ENCODE measurements at regions not wholly inside any gene's neighbourhood (a gene's known extent, or its start where the extent isn't known, plus 50 kb on each side); places are given as distances from the start of the nearest gene placed in this dataset.

DNA sequence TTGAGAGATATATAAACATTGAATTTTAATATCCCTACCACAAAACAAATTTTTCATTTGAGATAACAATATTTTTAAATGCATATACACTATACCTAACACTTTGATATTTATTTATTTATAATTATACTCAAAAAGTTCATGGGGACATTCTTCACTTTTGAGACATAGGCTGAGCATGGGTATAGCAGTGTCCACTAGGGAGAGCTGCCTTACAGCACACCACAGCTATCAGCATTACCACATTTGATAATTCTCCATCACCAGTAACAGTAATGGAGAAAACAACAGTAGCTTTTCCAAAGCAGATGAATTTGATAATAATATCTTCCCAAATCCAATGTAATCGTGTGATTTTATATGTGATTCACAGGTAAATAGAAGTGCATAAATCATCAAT lies 626.1 kb downstream of the DACH1 start:
- H3K79me2 ChIP-seq (ENCODE audit: control insufficient read depth, insufficient read depth, low read length): no peaks in the 10 kb centered on the region
- no peaks in the 10 kb centered on the region for H3K9me3 ChIP-seq (ENCODE audit: control insufficient read depth, low read depth, low read length)
- H2AFZ ChIP-seq (ENCODE audit: control insufficient read depth, low read length): no peak overlapping the region
- dilution Hi-C loops (cut with MboI; ENCODE audit: extremely low pct_ligation_motif_present, low sequenced_read_pairs): no loop called here
- no peak overlapping the region for H3K4me3 ChIP-seq (ENCODE audit: control insufficient read depth in 2 of 3, extremely low read depth in 1 of 3, insufficient read depth in 2 of 3, low read depth in 1 of 3, low read length in 3 of 3)
- H3K9ac ChIP-seq (ENCODE audit: control insufficient read depth, extremely low read depth, insufficient read depth, low read length): no peak overlapping the region
- no peaks in the 10 kb centered on the region for H3K9me1 ChIP-seq (ENCODE audit: control insufficient read depth, extremely low read depth, insufficient read depth, low read length)
- no peak overlapping the region for H3K4me2 ChIP-seq (ENCODE audit: control insufficient read depth, extremely low read depth, insufficient read depth, low read depth, low read length)
- no peak for TF ChIP-seq EZH2 (IDR thresholded peaks at IDR 0.05; ENCODE audit: low read length)
- TF ChIP-seq, protein P1, sequence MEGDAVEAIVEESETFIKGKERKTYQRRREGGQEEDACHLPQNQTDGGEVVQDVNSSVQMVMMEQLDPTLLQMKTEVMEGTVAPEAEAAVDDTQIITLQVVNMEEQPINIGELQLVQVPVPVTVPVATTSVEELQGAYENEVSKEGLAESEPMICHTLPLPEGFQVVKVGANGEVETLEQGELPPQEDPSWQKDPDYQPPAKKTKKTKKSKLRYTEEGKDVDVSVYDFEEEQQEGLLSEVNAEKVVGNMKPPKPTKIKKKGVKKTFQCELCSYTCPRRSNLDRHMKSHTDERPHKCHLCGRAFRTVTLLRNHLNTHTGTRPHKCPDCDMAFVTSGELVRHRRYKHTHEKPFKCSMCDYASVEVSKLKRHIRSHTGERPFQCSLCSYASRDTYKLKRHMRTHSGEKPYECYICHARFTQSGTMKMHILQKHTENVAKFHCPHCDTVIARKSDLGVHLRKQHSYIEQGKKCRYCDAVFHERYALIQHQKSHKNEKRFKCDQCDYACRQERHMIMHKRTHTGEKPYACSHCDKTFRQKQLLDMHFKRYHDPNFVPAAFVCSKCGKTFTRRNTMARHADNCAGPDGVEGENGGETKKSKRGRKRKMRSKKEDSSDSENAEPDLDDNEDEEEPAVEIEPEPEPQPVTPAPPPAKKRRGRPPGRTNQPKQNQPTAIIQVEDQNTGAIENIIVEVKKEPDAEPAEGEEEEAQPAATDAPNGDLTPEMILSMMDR (optimal IDR thresholded peaks at IDR 0.05 in 1 of 3, IDR thresholded peaks at IDR 0.05 in 1 of 3, conservative IDR thresholded peaks at IDR 0.05 in 1 of 3; ENCODE audit: extremely low read depth in 1 of 3, insufficient read depth in 2 of 3, low read length in 3 of 3): peak in 2 of 3 experiments; percentile 15 to 32
- H3K27ac ChIP-seq (ENCODE audit: control insufficient read depth, insufficient read depth, low read length): no peak overlapping the region
- DNase-seq (ENCODE audit: low read depth, low spot score) (no peak), FAIRE-seq (no peak)
- H3K4me1 ChIP-seq (ENCODE audit: control insufficient read depth, extremely low read depth, insufficient read depth, low read length): no peaks in the 10 kb centered on the region
- no peaks in the 10 kb centered on the region for H3K27me3 ChIP-seq (ENCODE audit: control insufficient read depth, extremely low read depth, insufficient read depth, low read length)
- H4K20me1 ChIP-seq (ENCODE audit: control insufficient read depth, extremely low read depth, insufficient read depth, low read length): no peaks in the 10 kb centered on the region
- no peaks in the 10 kb centered on the region for H3K36me3 ChIP-seq (ENCODE audit: control insufficient read depth in 2 of 2, extremely low read depth in 1 of 2, insufficient read depth in 2 of 2, low read length in 2 of 2)

- Histone ChIP-seq H3K9me3 (ENCODE audit: control insufficient read depth, low read depth, low read length) (no peaks in the 10 kb centered on the region), H2AFZ (ENCODE audit: control insufficient read depth, low read length) (no peak overlapping the region), H3K27me3 (ENCODE audit: control insufficient read depth, extremely low read depth, insufficient read depth, low read length) (no peaks in the 10 kb centered on the region), H3K9me1 (ENCODE audit: control insufficient read depth, extremely low read depth, insufficient read depth, low read length) (no peaks in the 10 kb centered on the region), H3K4me2 (ENCODE audit: control insufficient read depth, extremely low read depth, insufficient read depth, low read depth, low read length) (no peak overlapping the region), H4K20me1 (ENCODE audit: control insufficient read depth, extremely low read depth, insufficient read depth, low read length) (no peaks in the 10 kb centered on the region), H3K9ac (ENCODE audit: control insufficient read depth, extremely low read depth, insufficient read depth, low read length) (no peak overlapping the region), H3K4me1 (ENCODE audit: control insufficient read depth, extremely low read depth, insufficient read depth, low read length) (no peaks in the 10 kb centered on the region), H3K4me3 (ENCODE audit: control insufficient read depth in 2 of 3, extremely low read depth in 1 of 3, insufficient read depth in 2 of 3, low read depth in 1 of 3, low read length in 3 of 3) (no peak overlapping the region), H3K36me3 (ENCODE audit: control insufficient read depth in 2 of 2, extremely low read depth in 1 of 2, insufficient read depth in 2 of 2, low read length in 2 of 2) (no peaks in the 10 kb centered on the region), H3K79me2 (ENCODE audit: control insufficient read depth, insufficient read depth, low read length) (no peaks in the 10 kb centered on the region), H3K27ac (ENCODE audit: control insufficient read depth, insufficient read depth, low read length) (no peak overlapping the region)
- no peak for DNase-seq (ENCODE audit: low read depth, low spot score)
- no peak for FAIRE-seq
- no peak for TF ChIP-seq EZH2 (IDR thresholded peaks at IDR 0.05; ENCODE audit: low read length)
- TF ChIP-seq, protein P1 (optimal IDR thresholded peaks at IDR 0.05 in 1 of 3, IDR thresholded peaks at IDR 0.05 in 1 of 3, conservative IDR thresholded peaks at IDR 0.05 in 1 of 3; ENCODE audit: extremely low read depth in 1 of 3, insufficient read depth in 2 of 3, low read length in 3 of 3): no peak
- dilution Hi-C loops (cut with MboI; ENCODE audit: extremely low pct_ligation_motif_present, low sequenced_read_pairs): no loop called here
Measured at GRCh38 chr13:71237332-71237731, 629.7 kb downstream of the DACH1 start.
